HG02763 (cell line): ENCODE measurements at regions not wholly inside any gene's neighbourhood (a gene's known extent, or its start where the extent isn't known, plus 50 kb on each side); places are given as distances from the start of the nearest gene placed in this dataset.

ENCODE experiments used
- ATAC-seq: cut with Tn5 transposase; IDR thresholded peaks from one replicate; pipeline ENCODE4 v1.9.1; 2021; ENCODE audit warnings: mild to moderate bottlenecking, moderate library complexity; ENCODE audit not compliant: unreplicated experiment

- no peak for ATAC-seq
Observed at GRCh38 chr10:1981976-1982375, 244.7 kb upstream of the ADARB2 start.

GRCh38 chr10:1980459-1980858, 243.1 kb upstream of the ADARB2 start:
- no peak for ATAC-seq

DNA sequence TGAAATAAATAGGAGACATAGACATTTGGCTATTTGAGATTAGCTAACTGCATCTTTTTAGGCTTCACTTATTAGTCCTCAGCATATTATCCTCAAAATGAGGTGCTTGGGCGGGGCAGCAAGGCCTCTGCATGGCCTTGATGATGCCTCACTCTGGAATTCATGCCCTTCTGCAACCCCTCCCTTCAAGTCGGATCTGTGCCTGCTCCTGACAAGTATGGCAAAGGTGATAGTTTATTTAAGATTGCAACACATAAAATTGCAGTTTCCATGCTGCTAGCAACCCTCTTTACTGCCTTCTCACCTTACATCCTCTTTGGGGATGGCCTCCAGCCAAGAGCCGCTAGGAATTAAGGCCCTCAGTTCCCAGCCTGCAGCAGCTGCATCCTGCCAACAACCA, 241.3 kb upstream of the ADARB2 start:
- no peak for ATAC-seq

DNA sequence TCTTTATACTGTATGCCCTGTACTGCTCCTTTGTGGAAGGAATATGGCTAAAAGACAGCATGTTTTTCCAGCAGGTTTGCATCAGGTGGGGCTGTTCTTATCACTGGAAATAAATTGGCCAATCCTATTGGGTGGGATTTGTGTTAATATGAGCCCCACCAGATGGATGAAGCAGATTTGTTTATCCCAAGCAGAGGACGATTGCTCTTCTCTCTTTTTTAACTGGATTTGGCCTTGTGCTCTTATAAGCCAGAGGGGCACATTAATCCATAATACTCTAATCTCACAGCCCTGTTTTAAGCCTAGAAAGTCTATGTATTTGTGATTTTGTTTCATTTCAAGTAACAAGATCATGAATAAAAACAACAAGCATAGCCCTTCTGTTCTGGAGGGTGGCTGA, 240.1 kb upstream of the ADARB2 start:
- ATAC-seq: no peak

GRCh38 chr10:1972406-1972805, 235.1 kb upstream of the ADARB2 start:
- ATAC-seq: no peak

DNA sequence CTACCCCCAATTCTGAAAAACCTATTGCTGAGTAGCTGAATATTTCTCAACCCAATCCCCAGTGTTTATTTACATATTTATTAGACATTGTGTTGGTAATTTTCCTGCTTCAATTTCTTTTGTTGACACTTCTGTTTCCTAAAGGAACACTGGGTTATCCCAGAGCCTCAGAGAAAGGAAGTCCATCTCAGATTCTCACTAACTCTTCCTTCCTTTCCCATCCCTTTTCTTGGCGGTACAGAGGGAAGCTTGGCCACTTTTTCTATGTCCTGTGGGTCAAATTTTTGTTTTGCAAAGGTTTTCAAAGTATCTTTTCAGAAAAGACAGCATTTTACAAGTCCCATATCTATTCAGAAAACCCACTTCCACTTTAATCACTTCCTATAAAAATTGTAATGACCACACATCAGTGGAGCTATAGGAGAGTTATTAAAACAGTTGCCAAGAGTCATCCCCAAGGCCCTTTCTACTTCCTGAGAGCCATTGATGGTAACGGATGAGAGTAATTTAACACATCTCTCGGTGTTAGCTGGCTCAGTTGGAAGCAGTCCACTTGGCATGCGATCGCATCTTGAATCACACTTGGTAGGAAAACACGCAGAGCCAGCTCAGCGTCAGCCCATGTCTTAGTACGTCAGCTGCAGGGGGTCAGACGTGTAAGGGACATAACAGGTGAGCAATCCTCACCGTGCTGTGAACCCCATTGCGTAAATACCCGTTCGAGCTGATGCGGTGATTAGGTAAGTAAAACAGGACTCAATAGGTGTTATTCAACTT, 231.1 kb upstream of the ADARB2 start:
- ATAC-seq: no peak

- ATAC-seq: no peak
Observed at GRCh38 chr10:1966712-1967376, 229.5 kb upstream of the ADARB2 start.

DNA sequence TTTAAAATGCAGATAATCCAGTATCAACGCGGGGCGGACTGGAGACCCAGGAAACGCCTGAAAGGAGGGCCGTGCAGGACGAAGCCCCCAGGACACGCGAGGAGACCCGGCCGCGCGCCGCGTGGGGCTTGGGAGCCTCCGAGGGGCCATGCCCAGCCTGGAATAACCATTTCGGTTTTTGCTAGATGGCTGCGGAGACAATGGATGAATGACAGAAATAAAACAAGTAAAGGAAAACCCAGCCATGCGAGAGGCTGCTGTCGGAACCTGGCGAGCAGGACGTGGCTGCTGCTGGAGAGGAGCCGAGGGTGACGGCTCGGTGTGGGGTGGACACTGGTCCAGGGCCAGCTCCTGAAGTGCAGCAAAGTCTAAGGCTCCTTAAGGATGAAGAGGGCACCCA, 227.2 kb upstream of the ADARB2 start:
- ATAC-seq: no peak

DNA sequence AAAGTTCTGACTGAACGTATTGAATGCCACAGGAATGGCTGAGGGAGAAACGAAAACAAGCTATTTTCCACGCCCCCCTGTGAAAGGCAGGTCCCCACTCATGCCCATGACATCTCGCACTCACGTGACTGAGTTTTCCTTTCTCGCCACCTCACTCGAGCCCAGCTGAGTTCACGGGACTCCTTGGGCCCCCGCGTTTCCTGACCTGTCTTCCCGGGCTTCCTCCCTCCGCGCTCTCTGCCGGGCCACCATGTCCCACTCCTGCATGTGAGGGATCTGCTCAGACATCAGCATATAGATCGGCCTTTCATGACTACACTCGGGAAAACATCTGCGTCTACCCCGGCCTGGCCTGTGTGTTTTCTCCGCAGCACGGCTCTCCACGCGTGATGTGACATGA, 226.0 kb upstream of the ADARB2 start:
- no peak for ATAC-seq

DNA sequence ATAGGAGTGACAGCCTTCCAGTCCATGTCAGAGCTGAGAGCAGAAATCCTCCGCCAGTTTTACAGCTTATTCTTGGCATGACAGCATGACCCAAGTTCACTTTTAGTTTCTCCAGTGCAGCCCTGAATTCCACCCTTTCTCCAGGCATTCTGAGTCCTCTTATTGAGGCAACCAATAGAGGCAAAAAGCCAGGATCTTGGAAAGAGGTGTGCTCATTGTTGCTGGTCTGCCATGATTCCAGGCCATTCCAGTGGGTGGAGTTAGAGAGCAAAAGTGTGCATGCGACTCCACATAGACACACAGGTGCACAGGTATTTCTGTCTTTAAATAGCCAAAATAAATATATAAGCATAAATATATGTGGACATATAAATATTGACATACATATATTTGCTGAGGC, 224.7 kb upstream of the ADARB2 start:
- no peak for ATAC-seq

DNA sequence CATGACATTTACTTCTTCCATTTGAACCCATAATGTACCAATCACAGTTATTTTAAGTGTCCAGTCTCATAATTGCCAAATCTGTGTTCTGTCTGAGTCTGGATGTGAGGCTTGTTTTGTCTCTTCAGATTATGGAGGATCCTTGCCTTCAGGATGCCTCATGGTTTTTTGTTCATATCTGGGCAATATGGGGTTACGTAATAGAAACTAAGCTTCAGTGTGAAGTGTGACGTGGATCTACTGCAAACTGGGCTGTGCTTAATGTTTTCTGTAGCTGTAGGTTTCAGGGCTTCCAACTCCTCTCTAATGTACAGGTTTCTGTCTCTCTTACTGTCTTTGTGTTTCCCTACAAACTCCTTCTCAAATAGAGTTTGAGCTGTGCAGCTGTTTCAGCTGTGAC, 223.7 kb upstream of the ADARB2 start:
- ATAC-seq: no peak

- no peak for ATAC-seq
Observed at GRCh38 chr10:1957057-1957456, 219.7 kb upstream of the ADARB2 start.

GRCh38 chr10:1954300-1954699, 217.0 kb upstream of the ADARB2 start:
- no peak for ATAC-seq

GRCh38 chr10:1952126-1953095, 215.1 kb upstream of the ADARB2 start:
- ATAC-seq: no peak

- ATAC-seq: no peak
Observed at GRCh38 chr10:1950803-1951495, 213.6 kb upstream of the ADARB2 start.

DNA sequence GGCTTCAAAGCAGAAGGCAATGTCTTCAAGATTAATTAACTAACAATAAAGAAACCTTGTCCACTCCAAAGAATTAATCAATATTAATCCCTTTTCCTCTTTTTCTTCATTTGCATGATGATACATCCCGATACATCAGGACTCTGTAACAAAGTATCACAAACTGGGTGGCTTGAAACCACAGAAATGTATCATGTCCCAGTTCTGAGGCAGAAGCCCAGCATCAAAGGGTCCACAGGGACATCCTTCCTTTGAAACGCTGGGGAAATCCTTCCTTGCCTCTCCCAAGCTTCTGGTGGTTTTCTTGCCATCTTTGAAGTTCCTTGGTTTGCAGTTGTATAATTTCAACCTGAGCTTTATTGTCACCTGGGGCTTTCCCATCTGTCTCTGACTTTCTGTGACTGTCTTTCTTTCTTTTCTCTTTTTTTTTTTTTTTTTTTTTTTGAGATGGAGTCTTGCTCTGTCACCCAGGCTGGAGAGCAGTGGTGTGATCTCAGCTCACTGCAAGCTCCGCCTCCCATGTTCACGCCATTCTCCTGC, 210.2 kb upstream of the ADARB2 start:
- ATAC-seq: no peak

GRCh38 chr10:1944487-1944886, 207.2 kb upstream of the ADARB2 start:
- ATAC-seq: no peak

DNA sequence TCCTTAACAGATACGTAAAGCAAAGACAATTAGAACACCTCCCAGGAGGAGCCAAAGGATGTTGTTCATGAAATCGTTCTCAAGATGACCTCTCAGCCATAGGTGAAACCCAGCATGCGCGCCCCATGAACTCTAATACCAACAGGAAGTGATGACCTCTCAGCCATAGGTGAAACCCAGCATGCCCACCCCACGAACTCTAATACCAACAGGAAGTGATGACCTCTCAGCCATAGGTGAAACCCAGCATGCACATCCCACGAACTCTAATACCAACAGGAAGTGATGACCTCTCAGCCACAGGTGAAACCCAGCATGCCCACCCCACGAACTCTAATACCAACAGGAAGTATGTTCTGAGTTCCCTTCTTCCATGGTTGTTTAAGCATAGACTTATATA, 205.2 kb upstream of the ADARB2 start:
- no peak for ATAC-seq

DNA sequence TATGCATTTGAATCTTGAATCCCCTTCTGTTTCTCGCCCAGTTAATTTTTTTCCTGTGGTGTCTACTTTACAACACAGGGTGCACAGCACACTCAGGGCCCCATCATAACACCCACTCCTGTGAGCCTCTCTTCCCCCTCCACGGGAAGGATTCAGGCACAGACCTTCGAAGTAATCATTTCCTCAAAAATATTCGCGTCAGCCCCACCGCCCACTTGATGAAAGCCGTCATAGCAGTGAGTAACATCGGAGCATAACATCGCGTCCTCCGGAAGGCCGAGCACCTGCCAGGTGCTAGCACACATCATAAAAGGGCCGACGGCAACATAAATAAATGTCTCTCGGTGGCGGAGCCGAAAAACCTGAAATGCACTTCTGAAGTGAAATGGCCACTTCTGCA, 201.7 kb upstream of the ADARB2 start:
- no peak for ATAC-seq

DNA sequence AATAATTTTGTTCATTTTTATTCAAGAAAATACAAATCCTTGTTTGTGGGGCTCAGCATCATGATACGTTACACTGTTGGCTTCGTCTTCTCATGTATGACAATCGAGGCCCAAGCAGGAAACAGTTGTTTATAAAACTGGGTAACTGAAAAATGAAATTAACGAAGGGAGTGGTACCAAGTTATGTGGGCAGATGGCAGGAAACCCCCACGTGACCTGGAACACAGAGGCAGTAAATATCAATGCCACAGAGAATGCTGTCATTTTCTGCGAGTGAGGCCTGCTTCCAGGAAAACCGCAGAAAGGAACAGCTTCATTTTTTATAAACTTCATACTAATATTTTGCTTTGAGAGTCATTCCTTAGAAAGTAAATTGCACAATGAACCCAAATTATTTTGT, 201.0 kb upstream of the ADARB2 start:
- no peak for ATAC-seq

DNA sequence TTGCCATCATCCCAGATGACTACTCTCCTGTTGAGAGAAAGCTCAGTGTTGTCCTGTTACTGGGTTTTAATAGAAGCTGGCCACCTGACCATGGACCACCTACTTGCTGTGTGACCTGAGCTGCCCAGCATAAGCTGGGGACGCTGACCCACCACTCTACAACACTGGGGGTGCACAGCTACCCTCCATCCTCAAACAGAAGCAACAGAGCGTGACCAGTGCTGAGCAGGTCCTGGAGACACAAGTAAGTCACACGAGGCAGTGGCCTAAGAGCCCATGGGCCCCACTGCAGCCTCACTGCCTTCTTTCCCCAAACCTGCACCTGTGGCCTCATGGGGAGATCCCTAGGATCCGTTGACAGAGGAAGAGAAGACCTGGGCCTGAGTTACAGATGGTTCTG, 198.6 kb upstream of the ADARB2 start:
- ATAC-seq: no peak
